H1 (cell line): ENCODE measurements at regions not wholly inside any gene's neighbourhood (a gene's known extent, or its start where the extent isn't known, plus 50 kb on each side); places are given as distances from the start of the nearest gene placed in this dataset.

Experiments
- CBX8 ChIP-seq: fragments of 300-800, 300-1000 bp; sonication (generic); IDR thresholded peaks from 2 replicates; pipeline ENCODE4 v1.7.1; 2016; ENCODE audit warnings: low read depth, low read length, borderline replicate concordance
- CHD2 ChIP-seq: IDR thresholded peaks from 2 replicates; pipeline ENCODE4 v1.6.1; 2012; ENCODE audit warnings: low read length, improper control_type of control experiment
- CREB1 ChIP-seq: IDR thresholded peaks from 2 replicates; pipeline ENCODE4 v1.6.1; 2012; ENCODE audit warnings: inconsistent platforms
- CTCF ChIP-seq, 3 experiments: IDR thresholded peaks; 1 replicate in 2 of 3; 2 replicates in 1 of 3; pipeline versions ENCODE4 v1.5.1 to v1.6.1; 2011; ENCODE audit warnings: low read length in 3 of 3, mild to moderate bottlenecking in 3 of 3, inconsistent platforms in 2 of 3, low read depth in 1 of 3, moderate library complexity in 1 of 3; ENCODE audit not compliant: insufficient read depth in 1 of 3; ENCODE audit errors: control extremely low read depth in 1 of 3
- JUN ChIP-seq: IDR thresholded peaks from 2 replicates; pipeline ENCODE4 v1.6.1; 2011; ENCODE audit warnings: low read depth, mild to moderate bottlenecking, improper control_type of control experiment, low read length
- MAX ChIP-seq: IDR thresholded peaks from 2 replicates; pipeline ENCODE4 v1.6.1; 2012; ENCODE audit warnings: inconsistent platforms
- POLR2A ChIP-seq, 2 experiments: IDR thresholded peaks; 1 replicate in 1 of 2; 2 replicates in 1 of 2; pipeline ENCODE4 v1.6.1; 2011; ENCODE audit warnings: low read depth in 2 of 2, low read length in 2 of 2, mild to moderate bottlenecking in 2 of 2; ENCODE audit errors: control extremely low read depth in 1 of 2
- RAD21 ChIP-seq, 2 experiments: IDR thresholded peaks in 1 of 2; conservative IDR thresholded peaks in 1 of 2; 2 replicates each; pipeline ENCODE4 v1.6.1; 2011; ENCODE audit warnings: low read depth in 2 of 2, low read length in 2 of 2, improper control_type of control experiment in 1 of 2, inconsistent platforms in 1 of 2, mild to moderate bottlenecking in 1 of 2, moderate library complexity in 1 of 2
- TAF1 ChIP-seq: IDR thresholded peaks from 2 replicates; pipeline ENCODE4 v1.6.1; 2011; ENCODE audit warnings: mild to moderate bottlenecking, low read depth, low read length
- TEAD4 ChIP-seq: IDR thresholded peaks from 2 replicates; pipeline ENCODE4 v1.6.1; 2012; ENCODE audit warnings: low read depth, low read length, inconsistent platforms, mixed read lengths
- ZNF274 ChIP-seq: IDR thresholded peaks from 2 replicates; pipeline ENCODE4 v1.7.0; 2012; ENCODE audit warnings: low read length, borderline replicate concordance; ENCODE audit errors: extremely low read depth

GRCh38 chr5:68734781-68735180 is 359.0 kb upstream of the SLC30A5 start:
- TF ChIP-seq POLR2A (IDR thresholded peaks at IDR 0.05; ENCODE audit: control extremely low read depth in 1 of 2, low read depth in 2 of 2, low read length in 2 of 2) (no peak), MAX (no peak), CTCF (IDR thresholded peaks at IDR 0.05; ENCODE audit: control extremely low read depth in 1 of 3, insufficient read depth in 1 of 3, low read depth in 1 of 3, low read length in 3 of 3) (no peak), CBX8 (no peak), ZNF274 (no peak), CREB1 (no peak), CHD2 (no peak), TAF1 (no peak), RAD21 (IDR thresholded peaks at IDR 0.05 in 1 of 2, conservative IDR thresholded peaks at IDR 0.05 in 1 of 2; ENCODE audit: low read depth in 2 of 2, low read length in 2 of 2) (no peak), TEAD4 (no peak), JUN (no peak)
